ENCODE measurements at regions not wholly inside any gene's neighbourhood (a gene's known extent, or its start where the extent isn't known, plus 50 kb on each side); places are given as distances from the start of the nearest gene placed in this dataset.
"Not testable (repeated sequence)": the region's sequence is repeated elsewhere in the genome, so short reads cannot be mapped to it uniquely, and the experiment has no call there.

DNA sequence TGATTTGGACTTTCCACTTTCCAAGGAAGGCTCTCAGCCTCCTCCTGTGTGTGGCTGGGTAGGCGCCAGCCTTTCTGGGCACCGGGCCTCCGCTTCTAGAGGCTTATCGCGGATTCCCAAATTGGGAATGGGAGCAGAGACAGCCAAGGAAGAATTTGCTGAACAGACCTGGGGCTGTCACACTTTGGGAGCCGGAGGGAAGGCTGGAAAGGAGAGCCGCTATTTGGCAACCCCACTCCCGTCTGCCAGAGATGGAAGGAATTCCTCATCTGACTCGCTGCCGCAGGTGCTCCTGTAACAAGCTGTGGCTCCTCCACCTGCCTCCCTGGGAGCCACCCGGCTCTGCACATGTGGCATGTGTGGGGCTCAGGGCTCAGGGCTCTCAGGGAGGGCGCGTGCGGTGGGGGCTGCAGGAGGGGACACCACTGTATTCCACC, 50.8 kb upstream of the ECHDC3 start:
- DNase-seq (ENCODE audit: low read depth) = no peak

DNA sequence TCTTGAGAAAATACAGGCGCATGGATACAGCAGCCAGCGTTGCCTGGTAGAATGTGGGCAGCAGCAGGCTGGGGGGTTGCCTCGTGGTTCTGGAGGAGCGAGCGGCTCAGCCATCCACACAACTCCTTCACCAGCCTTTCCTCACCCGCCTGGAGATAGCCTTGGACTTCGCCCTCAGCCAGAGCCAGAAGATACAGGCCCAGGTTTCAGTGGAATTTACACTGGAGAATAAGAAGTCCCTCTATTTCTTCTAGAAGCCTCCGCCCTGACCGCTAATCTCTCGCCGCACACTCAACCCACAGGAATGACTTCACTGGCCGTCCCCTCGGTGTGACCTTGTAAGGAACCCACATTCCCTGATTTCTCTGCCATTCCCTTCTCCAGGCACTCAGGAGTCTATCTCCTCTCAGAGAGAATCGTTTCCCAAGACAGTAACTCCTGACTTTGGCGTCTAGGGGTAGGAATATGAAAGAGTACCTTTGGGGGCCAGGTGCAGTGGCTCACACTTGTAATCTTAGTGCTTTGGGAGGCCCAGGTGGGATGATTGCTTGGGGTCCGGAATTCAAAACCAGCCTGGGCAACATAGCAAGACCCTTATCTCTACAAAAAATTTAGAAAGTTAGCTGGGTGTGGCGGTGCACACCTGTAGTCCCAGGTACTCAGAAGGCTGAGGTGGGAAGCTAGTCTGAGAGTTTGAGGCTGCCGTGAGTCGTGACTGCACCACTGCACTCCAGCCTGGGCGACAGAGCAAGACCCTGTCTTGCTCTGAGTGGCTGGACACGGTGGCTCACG, 52.0 kb upstream of the ECHDC3 start:
- DNase-seq (ENCODE audit: low read depth) = no peak

DNA sequence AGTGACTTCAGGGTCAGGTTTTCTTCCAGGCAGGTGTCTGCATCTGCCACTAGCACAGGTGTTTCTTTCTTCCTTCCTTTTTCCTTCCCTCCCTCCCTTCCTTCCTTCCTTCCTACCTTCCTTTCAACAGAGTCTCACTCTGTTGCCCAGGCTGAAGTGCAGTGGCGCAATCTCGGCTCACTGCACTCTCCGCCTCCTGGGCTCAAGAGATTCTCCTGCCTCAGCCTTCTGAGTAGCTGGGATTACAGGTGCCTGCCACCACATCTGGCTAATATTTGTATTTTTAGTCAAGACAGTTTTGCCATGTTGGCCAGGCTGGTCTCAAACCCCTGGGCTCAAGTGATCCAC, 53.8 kb upstream of the ECHDC3 start:
- not testable (repeated sequence) for DNase-seq (ENCODE audit: low read depth)

DNA sequence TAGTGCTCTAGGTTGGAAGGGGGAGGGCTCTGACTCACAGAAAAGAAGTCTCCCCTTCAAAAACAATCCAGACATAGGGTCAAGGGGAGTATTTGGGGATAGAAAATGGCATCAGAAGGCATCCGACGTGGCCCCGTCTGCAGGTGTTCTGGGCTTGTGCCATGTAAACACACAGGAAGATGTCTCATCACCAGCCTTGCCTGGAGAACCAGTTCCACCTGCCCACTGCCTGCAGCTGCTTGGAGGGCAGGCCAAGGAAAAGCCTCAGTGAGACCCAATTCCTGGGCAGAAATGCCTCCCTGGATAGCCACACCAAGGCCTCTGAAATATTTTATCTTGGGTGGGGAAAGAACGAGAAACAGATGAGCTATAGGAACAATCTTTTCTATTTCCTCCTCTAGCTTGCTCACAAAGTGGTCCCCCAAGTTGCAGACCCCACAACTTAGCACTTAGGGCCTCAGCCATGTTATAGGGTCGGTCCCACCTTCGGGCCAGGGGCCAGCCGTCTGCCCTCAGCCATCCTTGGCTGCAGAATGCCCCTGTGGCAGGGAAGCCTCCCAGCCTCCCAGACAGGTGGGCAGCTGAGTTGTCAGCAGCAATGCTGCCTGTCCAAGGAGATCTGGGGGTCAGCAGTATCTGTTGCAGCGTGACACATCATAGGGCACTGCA, 54.3 kb upstream of the ECHDC3 start:
- DNase-seq (ENCODE audit: low read depth) = no peak

DNA sequence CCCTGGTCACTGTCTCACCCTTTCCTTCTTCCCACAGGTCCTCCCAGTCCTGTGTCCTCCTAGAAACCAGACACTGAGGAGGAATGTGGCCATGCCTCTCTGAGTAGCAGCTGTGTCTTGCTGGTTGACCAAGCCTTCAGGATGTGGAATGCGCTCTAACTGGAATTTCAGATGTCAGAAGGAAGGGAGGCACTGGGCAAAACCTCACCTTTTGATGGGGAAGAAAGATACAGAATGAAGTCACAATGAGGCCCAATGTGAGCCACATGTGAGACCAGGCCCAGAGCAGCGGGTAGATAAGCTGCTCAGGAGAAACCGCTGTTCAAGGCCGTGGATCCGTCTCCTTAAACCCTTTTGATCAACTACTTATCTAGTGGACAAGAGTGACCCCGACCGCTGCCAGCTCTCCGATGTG, 54.8 kb upstream of the ECHDC3 start:
- peak; percentile 34 for DNase-seq (ENCODE audit: low read depth)

DNA sequence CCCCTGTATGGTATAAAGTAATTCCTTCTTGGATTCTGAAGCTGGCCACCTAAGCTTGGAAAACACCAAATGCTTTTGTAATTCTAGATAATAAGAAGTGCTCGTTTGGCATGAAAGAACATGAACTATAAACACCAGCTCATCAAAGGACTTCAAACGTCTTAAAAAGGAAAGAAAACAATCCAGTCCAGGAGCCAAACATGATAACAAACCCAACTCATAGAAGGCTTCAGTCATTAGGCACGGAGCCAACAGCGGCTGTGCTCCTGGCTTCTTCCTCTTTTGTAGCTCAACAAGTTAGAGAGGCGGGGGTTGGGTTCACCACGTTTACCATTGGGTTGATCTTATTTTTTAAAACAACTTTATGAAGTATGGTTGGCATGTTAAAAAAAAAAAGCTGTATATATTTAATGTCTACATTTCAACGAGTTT, 56.4 kb upstream of the ECHDC3 start:
- no peak for DNase-seq (ENCODE audit: low read depth)

DNA sequence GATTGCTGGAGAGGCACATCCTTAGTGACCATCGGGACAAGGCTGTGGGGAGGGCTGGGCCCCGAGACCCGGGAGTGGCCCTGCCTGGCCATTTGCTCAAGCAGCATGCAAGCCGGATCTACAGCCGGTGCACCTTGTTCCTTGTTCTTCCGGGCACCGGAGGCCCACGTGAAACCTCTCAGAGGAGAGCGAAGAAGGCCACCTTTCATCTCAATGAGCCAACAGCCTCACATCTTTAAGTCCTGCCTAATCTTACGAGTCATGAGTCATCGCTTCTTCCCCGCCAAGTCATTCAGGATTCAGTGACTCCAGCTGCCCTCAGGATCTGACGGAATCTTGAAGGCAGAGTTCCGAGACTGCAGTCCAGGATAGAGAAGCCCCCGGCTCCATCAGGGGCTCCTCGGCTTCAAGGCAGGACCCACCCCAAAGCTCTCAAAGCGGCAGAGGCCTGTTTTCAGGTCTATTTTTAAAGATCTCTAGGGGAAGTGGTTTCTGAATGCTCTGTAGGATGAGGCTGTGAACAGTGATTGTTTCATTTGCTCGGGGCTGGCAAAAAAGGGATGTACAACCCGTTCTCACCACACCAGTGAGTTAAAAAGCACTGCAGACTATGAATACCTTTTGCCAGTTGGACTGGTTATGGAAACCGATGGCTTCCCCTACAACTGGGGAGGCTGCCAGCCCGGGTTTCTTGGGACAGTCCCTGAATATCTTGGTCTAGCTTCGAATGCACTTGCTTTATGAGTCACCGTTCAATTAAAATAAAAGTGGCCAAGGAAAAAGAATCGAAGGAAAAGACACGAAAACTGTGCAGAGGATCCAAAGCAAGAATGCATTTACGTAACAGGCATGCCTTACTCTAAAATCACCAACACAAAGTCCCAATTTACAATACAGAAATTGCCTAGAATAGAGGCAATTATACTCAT, 57.2 kb upstream of the ECHDC3 start:
- DNase-seq (ENCODE audit: low read depth) = peak; percentile 71

DNA sequence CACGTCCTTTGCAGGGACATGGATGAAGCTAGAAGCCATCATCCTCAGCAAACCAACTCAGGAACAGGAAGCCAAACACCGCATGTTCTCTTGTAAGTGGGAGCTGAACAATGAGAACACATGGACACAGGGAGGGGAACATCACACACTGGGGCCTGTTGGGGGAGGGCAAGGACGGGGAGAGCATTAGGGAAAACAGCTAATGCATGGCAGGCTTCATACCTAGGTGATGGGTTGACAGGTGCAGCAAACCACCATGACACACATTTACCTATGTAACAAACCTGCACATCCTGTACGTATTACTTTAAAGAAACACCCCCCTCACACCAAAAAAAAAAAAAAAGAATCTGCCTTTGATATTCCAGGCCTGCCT, 57.9 kb upstream of the ECHDC3 start:
- not testable (repeated sequence) for DNase-seq (ENCODE audit: low read depth)

DNA sequence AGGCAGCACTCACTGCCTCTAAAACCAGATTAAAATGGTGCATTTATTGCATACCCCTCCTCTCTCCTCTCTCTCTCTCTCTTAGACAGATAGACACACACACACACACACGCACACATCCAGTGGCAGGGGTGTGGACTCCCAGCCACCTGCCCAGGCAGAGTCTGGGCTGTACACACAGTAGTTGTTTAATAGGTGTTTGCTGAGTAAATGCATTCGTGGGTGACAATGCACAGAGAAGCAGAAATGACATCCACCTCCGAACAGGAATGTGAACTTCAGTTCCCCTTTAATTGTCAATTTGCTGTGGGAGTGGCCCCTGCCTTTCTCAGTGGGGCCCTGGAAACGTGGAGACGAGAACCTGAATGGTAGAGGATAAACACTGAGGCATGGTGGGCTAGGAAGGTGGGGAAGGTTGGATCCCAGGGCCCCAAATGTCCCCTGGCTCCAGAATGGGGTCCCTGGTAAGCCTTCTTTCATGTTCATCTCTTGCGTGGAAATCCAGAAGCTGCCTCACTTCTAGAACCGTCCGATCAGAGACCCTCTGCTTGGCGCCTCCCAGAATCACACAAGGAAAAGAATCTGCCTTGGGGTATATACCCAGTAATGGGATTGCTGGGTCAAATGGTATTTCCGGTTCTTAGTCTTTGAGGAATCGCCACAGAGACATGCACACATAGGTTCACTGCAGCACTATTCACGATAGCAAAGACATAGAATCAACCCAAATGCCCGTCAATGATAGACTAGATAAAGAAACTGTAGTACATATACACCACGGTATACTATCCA, 58.5 kb upstream of the ECHDC3 start:
- no peak for DNase-seq (ENCODE audit: low read depth)

DNA sequence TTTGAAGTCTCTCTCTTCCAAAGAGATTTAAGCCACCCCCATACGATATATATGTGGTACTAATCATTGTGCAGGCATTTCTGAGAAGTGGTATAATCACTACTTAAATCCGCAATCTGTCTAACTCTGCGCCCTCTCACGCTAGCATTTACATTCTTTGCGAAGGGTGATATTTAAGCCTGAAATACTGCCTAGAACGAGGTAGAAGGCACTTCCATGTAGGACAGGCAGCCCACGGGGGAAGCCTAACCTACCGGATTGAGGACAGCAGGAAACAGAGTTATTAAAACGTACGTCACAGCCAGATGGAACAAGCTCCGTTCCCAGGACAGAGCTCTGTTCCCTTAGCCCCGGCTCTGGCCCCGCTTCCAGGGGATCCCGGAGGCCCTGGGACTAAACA, 59.3 kb upstream of the ECHDC3 start:
- no peak for DNase-seq (ENCODE audit: low read depth)

DNA sequence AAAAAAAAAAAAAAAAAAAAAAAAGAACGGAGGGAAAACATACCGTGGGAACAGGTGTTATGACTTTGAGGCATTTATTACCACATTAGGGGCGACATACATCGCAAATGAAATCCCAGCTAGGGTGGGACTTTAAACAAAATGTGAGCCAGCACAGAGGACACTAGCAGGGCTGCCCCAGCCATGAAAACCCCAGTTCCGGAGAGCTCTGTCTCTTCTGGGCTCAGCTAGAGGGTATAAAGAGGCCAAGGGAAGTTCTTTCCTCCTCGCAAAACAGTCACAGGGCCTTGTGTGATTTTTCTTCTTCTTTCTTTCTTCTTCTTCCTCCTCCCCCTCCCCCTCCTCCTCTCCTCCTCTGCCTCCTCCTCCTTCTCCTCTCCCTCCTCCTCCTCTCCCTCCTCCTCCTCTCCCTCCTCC, 59.9 kb upstream of the ECHDC3 start:
- no peak for DNase-seq (ENCODE audit: low read depth)

DNA sequence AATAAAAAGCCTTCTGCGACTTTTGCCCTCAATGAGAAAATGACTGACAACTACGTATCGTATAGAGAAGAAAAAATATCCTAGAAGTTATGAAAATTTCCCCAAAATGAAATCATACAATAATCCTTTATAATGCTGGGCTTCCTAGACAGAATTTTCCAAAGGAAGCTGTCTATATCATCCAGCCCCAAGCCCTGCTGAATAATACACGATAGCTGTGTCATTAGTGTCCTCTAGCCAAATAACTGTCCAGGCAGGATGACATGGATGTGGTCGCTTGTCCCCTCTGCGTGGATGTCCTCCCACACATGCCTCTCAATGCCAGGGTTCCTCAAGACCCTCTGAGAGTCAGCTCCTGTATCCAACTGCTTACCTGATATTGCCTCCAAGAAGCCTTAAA, 61.7 kb upstream of the ECHDC3 start:
- DNase-seq (ENCODE audit: low read depth) = no peak

DNA sequence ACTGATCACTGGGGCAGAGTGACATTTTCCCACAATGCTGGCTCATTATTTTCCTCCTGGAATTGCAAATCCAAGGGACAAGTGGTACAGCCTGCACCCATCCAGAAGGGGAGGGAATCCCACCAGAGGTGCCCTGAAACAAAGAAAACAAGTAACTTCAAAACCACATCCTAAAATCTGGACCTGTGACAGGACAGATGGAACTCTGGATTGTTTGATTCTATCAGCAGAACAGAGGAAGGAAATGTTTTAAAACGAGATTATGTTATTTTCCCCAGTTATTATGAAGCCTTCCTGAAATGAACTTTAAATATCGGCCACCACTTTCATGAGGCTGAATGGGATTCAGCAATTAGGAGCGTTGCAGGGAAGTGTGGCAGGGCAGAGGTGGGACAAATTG, 62.2 kb upstream of the ECHDC3 start:
- DNase-seq (ENCODE audit: low read depth) = no peak

DNA sequence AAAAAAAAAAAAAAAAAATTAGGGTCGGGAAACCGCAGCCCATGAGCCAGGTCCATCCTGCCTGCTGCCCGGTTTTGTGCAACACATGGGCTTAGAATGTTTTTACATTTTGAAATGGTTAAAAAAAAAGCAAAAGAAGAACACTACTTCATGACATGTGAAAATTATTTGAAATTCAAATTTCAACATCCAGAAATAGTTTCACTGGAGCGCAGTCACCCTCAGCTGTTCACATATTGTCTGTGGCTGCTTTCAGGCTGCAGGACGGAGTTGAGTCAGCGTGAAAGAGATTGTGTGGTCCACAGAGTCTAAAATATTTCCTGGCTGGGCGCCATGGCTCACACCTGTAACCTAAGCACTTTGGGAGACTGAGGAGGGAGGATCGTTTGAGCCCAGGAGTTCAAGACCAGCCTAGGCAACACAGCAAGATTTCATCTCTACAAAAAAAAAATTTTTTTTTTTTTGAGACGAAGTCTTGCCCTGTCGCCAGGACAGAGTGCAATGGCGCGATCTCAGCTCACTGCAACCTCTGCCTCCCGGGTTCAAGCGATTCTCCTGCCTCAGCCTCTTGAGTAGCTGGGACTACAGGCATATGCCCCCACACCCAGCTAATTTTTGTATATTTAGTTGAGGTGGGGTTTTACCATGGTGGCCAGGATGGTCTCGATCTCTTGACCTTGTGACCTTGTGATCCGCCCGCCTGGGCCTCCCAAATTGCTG, 63.9 kb upstream of the ECHDC3 start:
- DNase-seq (ENCODE audit: low read depth) = peak; percentile 75

DNA sequence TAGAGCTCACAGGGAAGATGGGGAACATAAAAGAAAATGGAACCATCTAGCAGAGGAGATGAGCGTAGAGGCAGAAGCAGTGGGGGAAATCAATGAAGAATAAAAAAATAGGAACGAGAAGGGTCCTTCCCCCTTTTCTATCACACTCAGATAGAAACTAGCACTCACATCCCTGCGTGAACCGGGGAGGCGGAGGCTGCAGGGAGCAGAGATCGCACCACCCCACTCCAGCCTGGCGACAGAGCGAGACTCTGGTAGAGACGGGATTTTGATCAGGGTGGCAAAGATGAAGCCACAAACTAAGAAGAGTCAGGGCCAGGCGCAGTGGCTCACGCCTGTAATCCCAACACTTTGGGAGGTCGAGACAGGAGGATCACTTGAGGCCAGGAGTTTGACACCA, 64.7 kb upstream of the ECHDC3 start:
- DNase-seq (ENCODE audit: low read depth) = no peak

DNA sequence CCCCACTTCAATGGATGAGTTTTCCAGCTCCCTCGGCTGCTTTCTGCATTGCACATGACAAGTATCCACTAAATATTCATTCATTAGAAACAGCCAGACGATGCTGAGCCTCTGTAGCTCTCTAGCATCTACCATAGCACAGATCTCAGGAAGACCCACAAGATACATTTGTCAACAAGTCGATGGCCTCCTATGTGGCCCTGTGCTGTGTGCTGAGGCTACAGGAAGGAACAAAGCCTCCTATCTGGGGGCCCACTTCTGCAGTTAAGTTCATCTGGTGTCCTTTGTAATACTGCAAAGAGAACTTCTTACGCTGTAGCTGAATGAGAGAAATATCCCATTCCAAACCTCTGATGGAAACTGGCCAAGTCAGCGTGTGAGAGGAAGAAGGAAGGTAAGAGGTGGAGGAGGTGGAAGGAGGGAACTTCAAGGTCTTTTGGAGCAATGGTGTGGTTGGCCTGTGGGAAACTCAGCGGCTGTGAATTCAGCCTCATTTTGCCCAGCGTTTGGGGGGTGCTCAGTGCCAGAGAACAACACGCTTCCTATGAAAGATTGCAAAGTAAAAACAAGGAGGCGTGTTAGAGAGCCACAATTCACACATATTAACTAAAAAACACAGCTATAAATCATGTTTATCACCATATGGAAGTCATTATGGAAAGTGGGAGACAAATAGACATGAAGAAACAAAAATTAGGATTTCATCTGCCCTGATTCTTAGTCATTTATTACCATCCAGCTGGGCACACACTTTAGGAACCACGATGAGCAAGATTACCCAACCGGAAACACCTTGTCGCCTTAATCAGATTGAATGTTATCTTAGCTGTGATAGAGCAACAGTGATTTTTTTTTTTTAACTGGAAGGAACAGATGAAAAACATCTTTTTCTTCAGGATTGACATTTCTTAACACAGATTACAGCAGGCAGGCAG, 62.2 kb upstream of the USP6NL start:
- DNase-seq (ENCODE audit: low read depth) = no peak

DNA sequence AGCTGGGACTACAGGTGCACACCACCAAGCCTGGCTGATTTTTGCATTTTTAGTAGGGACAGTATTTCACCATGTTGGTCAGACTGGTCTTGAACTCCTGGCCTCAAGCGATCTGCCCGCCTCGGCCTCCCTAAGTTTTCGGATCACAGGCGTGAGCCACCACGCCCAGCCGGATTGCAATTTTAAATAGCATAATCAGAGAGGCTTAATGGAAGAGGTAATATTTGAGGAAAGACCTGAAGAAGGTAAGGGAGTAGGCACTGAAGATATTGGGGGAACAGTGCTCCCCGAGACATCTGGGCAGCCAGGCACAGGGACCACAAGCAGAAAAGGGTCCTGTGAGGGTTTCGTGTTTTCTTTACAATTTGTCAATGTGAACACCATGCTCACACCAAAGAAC, 61.4 kb upstream of the USP6NL start:
- no peak for DNase-seq (ENCODE audit: low read depth)

DNA sequence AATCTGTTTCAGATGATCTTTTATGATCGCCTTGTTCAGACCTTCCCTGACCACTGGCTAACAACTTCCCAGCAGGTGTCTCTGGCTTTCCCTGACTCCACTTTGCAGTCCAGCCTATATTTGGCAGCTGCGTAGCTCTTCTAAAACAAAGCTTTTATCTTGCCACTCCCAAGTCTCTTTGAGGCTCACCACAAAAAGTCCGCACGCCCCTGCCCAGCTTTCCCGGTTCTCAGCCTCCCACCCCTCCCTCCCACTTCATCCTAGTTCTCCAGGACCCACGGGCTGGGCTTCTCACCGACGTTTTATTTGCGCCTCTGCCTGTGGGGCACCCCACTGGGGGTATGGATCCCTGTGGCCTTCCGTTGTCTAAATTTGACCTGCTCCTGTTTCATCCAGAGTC, 58.9 kb upstream of the USP6NL start:
- DNase-seq (ENCODE audit: low read depth) = no peak

DNA sequence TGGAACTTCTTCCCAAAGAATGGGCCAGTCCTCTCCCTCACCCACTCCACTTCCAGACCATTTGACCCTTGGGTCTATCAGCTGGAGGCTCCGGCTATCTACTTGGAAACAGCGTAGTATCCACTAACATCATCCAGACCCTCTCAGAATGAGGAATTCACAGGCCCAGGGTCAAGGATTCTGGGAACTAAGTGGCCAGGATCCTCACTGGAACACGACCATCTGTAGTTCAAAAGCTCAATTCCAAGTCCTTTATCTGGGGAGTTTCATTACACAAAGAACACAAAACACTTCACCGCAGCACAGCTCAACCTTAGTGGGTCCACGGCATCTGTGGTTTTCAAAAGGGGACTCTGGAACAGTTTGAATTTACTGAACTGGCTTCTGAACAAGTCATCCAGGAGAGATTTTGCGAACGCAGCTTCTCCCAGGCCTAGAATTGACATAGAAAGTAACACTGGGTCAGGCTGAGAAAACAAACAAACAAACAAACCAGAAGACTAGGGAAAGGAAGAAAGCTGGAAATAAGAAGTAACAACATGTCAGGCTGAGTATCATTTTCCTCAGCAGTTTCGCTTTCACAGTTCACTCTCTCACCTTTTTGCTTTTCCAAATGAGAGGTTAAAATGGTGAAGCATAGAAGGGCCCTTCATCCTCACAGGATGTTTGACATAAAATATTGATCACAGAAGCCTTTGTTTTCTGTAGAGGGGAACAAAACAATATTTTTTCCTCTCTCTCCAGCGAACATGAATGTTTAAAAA, 57.6 kb upstream of the USP6NL start:
- DNase-seq (ENCODE audit: low read depth) = no peak

All from LHCN-M2 (cell line).